Tongue (tissue), 1 donor: ENCODE measurements at regions not wholly inside any gene's neighbourhood (a gene's known extent, or its start where the extent isn't known, plus 50 kb on each side); places are given as distances from the start of the nearest gene placed in this dataset.
"Not testable (repeated sequence)": the region's sequence is repeated elsewhere in the genome, so short reads cannot be mapped to it uniquely, and the experiment has no call there.

Experiments used
- DNase-seq: peaks from one replicate; pipeline ENCODE4 v3.0.0-alpha.2; 2015

- DNase-seq, result peak; percentile 2
Observed at GRCh38 chr14:95597784-95598211, 62.9 kb downstream of the GLRX5 start.

- DNase-seq, result no peak
Observed at GRCh38 chr14:95601650-95602049, 66.8 kb downstream of the GLRX5 start.

GRCh38 chr14:95603415-95603814, 68.6 kb downstream of the GLRX5 start:
- no peak for DNase-seq

DNA sequence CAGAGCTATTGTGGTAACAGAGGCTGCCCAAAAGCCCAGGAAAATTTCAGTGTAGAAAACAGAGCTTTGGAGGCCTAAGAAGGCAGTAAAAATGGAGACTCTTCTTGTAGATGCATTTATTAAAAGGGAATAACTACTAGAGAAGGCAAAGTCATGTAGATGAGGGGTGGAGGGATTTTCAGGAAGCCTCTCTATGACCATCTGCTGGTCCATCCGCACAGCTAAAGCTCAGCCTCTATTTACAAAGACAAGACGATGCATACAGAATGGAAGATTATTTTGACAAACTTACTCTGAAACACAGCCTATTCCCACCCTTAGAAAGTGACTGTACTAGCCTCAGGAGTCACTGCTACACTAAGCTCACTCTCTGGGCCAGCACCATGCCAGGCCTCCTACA, 71.4 kb downstream of the GLRX5 start:
- no peak for DNase-seq

DNA sequence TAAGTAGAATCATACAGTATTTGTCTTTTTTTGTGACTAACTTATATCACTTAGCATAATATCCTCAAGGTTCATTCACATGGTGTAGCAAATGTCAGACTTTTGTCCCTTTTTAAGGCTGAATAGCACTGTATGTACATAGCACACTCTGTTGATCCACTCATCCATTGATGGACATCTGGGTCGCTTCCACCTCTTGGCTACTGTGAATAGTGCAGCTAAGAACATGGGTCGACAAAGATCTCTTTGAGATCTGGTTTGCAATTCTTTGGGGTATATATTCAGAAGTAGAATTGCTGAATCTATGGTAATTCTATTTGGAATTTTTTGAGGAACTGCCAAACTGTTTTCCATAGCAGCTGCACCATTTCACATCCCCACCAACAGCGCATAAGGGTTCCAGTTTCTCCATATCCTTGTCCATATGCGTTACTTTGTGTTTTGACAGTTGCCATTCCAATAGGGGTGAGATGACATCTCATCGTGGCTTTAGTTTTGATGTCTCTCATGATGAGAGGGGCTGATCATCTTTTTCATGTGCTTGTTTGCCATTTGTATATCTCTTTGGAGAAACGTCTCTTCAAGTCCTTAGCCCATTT, 73.9 kb downstream of the GLRX5 start:
- no peak for DNase-seq

DNA sequence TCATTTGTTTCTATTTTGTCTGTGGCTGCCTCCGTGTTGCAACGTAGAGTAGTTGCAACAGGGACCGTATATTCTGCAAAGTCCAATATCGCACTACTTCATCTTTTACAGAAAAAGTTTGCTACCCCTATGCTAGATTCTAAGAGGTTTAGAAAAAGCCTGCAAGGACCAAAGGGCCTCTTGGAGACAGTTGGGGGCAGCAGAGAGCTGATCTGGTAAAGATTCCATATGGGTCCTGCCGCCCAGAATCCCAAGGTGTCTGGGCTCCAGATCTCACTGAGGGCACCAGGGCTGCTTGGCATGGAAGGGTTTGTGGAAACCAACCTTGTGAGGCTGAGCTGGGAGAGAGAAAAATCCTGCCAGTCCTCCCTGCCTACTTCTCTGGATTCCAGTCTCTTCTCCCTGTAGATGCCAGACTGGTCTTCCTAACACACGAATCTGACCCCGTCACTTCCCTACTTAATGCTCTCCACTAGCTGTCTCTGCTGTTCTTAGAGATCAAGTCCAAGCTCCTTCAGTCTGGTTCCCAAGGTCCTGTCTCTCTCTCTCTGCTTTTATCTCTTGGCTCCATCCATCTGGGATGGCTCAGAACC, 74.6 kb downstream of the GLRX5 start:
- peak; percentile 50 for DNase-seq

DNA sequence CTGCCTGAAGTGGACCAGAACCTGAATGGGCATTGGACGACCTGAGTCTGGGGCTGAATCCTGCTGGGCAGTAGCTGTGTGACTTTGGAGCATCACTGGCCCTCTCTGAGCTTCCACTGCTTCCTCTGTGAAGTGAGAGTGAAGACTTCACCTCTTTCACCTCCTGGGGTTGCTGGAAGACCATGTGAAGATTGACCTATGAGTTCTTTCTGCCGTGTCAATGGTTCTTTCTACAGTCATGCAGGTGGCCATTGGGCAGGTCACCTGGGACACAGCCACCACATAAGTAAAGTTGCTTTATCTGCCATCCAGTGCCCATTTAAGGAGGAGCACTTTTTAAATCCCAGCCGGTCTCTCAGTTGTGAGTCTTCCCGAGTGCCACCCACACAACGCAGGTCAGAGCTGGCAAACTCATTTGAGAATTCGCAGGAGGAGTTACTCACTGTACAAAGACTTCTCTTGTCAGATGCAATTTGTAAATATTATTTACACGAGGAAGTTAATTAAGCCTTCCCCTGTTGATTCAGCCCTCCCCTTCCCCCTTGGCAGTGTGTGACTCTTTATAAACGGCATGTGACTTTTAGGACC, 74.8 kb upstream of the TCL1B start:
- no peak for DNase-seq

GRCh38 chr14:95614349-95614748, 71.9 kb upstream of the TCL1B start:
- no peak for DNase-seq

GRCh38 chr14:95616745-95617144, 69.5 kb upstream of the TCL1B start:
- no peak for DNase-seq

- DNase-seq, result no peak
Observed at GRCh38 chr14:95619785-95620417, 66.3 kb upstream of the TCL1B start.

GRCh38 chr14:95620659-95621059, 65.6 kb upstream of the TCL1B start:
- no peak for DNase-seq

GRCh38 chr14:95623195-95623594, 63.0 kb upstream of the TCL1B start:
- no peak for DNase-seq

GRCh38 chr14:95625710-95626109, 60.5 kb upstream of the TCL1B start:
- DNase-seq, result not testable (repeated sequence)

DNA sequence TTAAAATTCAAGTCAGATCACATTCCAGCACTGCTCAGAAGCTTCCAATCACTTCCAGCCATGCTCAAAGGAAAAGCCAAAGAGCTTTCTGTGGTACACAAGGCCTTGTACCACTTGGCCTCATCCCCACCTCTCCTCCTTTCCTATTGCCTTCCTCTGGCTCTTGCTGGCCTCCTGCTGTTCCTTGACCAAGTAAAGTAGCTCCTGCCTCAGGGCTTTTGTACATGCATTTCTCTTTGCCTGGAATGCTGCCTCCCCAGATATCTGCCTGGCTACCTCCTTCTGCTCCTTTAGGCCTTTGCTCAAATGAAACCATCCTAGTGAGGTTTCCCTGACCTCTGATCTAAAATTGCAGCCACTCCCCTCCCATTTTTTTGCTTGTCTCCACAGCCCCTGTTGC, 51.2 kb upstream of the TCL1B start:
- DNase-seq, result no peak
